ENCODE measurements at regions not wholly inside any gene's neighbourhood (a gene's known extent, or its start where the extent isn't known, plus 50 kb on each side); places are given as distances from the start of the nearest gene placed in this dataset.
"Not testable (repeated sequence)": the region's sequence is repeated elsewhere in the genome, so short reads cannot be mapped to it uniquely, and the experiment has no call there.

DNA sequence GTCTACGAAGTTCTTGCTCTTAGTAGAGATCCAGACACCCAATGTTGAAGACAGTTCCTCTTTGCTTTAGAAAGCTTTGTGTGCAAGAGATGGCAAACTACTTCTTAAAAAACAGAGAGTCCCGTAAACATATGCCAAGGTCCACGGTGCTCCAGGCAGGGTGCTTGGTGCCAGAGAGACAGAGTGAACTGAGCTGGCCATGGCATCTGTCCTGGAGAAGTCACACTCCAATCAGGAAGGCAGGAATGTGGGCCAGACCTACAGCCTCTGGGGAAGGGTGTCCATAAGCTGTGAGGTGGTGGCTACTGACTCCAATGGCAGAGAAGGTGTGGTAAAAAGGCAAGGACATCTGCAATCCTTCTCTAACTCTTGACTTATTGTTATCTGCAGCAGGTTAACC is 242.0 kb upstream of the PLGLB2 start:
- TF ChIP-seq EZH2 (IDR thresholded peaks at IDR 0.05; ENCODE audit: insufficient read depth, poor library complexity, severe bottlenecking); EZH2phosphoT487 (IDR thresholded peaks at IDR 0.05; ENCODE audit: insufficient read depth, low read depth): not testable (repeated sequence)
